GM23248 (cell line): ENCODE measurements at regions not wholly inside any gene's neighbourhood (a gene's known extent, or its start where the extent isn't known, plus 50 kb on each side); places are given as distances from the start of the nearest gene placed in this dataset.

ENCODE experiments used
- DNase-seq: peaks from one replicate; pipeline ENCODE4 v3.0.0-alpha.2; 2015
- H2AFZ ChIP-seq: fragments of 200-600 bp; sonication (generic); 2 replicates; pipeline ENCODE4 v1.6.1; 2016; ENCODE audit warnings: antibody characterized with exemption
- H3F3A ChIP-seq: fragments of 200-600 bp; sonication (generic); 2 replicates; pipeline ENCODE4 v1.6.1; 2016; ENCODE audit warnings: mild to moderate bottlenecking, antibody characterized with exemption, mixed run types; ENCODE audit not compliant: insufficient read depth
- H3K27ac ChIP-seq: fragments of 200-600 bp; sonication (generic); 2 replicates; pipeline ENCODE4 v1.5.1; 2016; ENCODE audit warnings: mild to moderate bottlenecking
- H3K27me3 ChIP-seq: fragments of 200-600 bp; sonication (generic); replicated peaks from 2 replicates; pipeline ENCODE4 v1.6.1; 2016; ENCODE audit warnings: mild to moderate bottlenecking; ENCODE audit not compliant: insufficient read depth
- H3K36me3 ChIP-seq: fragments of 200-600 bp; sonication (generic); 2 replicates; pipeline ENCODE4 v1.6.1; 2016; ENCODE audit warnings: low read depth, mild to moderate bottlenecking
- H3K4me1 ChIP-seq: fragments of 200-600 bp; sonication (generic); 2 replicates; pipeline ENCODE4 v1.6.1; 2016; ENCODE audit warnings: mild to moderate bottlenecking; ENCODE audit not compliant: insufficient read depth
- H3K4me2 ChIP-seq: fragments of 200-600 bp; sonication (generic); one replicate; pipeline ENCODE4 v1.6.1; 2016; ENCODE audit warnings: mild to moderate bottlenecking; ENCODE audit not compliant: unreplicated experiment
- H3K4me3 ChIP-seq: fragments of 200-600 bp; sonication (generic); 2 replicates; pipeline ENCODE4 v1.5.1; 2016; ENCODE audit warnings: mild to moderate bottlenecking
- H3K79me2 ChIP-seq: fragments of 200-600 bp; sonication (generic); 2 replicates; pipeline ENCODE4 v1.6.1; 2016; ENCODE audit warnings: mild to moderate bottlenecking; ENCODE audit not compliant: insufficient read depth
- H3K9ac ChIP-seq: fragments of 200-600 bp; sonication (generic); 2 replicates; pipeline ENCODE4 v1.6.1; 2016; ENCODE audit warnings: mild to moderate bottlenecking
- H3K9me2 ChIP-seq: fragments of 200-600 bp; sonication (generic); 2 replicates; pipeline ENCODE4 v1.6.1; 2016; ENCODE audit warnings: mixed run types, mild to moderate bottlenecking, moderate library complexity; ENCODE audit not compliant: insufficient read depth
- H3K9me3 ChIP-seq: fragments of 200-600 bp; sonication (generic); one replicate; pipeline ENCODE4 v1.6.1; 2017; ENCODE audit warnings: low read depth
- H4K20me1 ChIP-seq: fragments of 200-600 bp; sonication (generic); 2 replicates; pipeline ENCODE4 v1.6.0; 2016; ENCODE audit not compliant: insufficient read depth
- EZH2 ChIP-seq: fragments of 200-600 bp; sonication (generic); IDR thresholded peaks from 2 replicates; pipeline ENCODE4 v1.6.1; 2018; ENCODE audit warnings: antibody characterized with exemption, mild to moderate bottlenecking; ENCODE audit not compliant: insufficient read depth, poor library complexity, severe bottlenecking
- EZH2phosphoT487 ChIP-seq: fragments of 200-600 bp; sonication (generic); IDR thresholded peaks from 2 replicates; pipeline ENCODE4 v1.6.1; 2018; ENCODE audit warnings: antibody characterized with exemption, moderate library complexity, mild to moderate bottlenecking, low read depth; ENCODE audit not compliant: insufficient read depth
- WGBS, 2 experiments: methylation state at CpG; one replicate each; pipeline ENCODE4 v1.1.6; 2015 to 2017; ENCODE audit warnings: low lambda C conversion rate in 2 of 2, low coverage in 1 of 2; ENCODE audit errors: missing lambda C conversion rate in 2 of 2; 5-methylcytosine and 5-hydroxymethylcytosine counted together
- in situ Hi-C: fragments of 300-500 bp; cut with MboI; formaldehyde crosslinking; loops from 2 replicates; pipeline ENCODE4 v1.15.0; 2020

- peak; percentile 20 for DNase-seq
- WGBS, 2 experiments, result 0% methylated on average over 1 of the region's 1 CpG
- in situ Hi-C loops, result no loop called here
Measured at GRCh38 chr11:87819151-87819550, 356.1 kb downstream of the RAB38 start.

GRCh38 chr11:87812571-87813365 is 362.5 kb downstream of the RAB38 start:
- Histone ChIP-seq H4K20me1 (no peaks in the 10 kb centered on the region), H3K4me3 (no peak overlapping the region), H3K27me3 (0 out of 2 replicates have a peak, but pooled peaks cover under 1% of the 10 kb centered on the region), H2AFZ (no peak overlapping the region), H3K4me2 (no peak overlapping the region), H3K27ac (no peak overlapping the region), H3K9me3 (no peaks in the 10 kb centered on the region), H3K4me1 (no peaks in the 10 kb centered on the region), H3K36me3 (no peaks in the 10 kb centered on the region), H3K79me2 (no peaks in the 10 kb centered on the region), H3K9ac (no peak overlapping the region), H3F3A (no peaks in the 10 kb centered on the region), H3K9me2 (no peaks in the 10 kb centered on the region)
- DNase-seq, result no peak
- TF ChIP-seq EZH2 (no peak), EZH2phosphoT487 (no peak)
- in situ Hi-C loops, result no loop called here
- 32 to 36% methylated on average over 10 of the region's 10 CpGs for WGBS, 2 experiments

More at GRCh38 chr11:87819151-87819550, 356.1 kb downstream of the RAB38 start:
- Histone ChIP-seq H3K4me3 (no peak overlapping the region), H3F3A (no peaks in the 10 kb centered on the region), H2AFZ (no peak overlapping the region), H3K4me2 (no peak overlapping the region), H3K79me2 (no peaks in the 10 kb centered on the region), H3K27me3 (no peaks in the 10 kb centered on the region), H3K4me1 (no peaks in the 10 kb centered on the region), H3K36me3 (no peaks in the 10 kb centered on the region), H4K20me1 (no peaks in the 10 kb centered on the region), H3K9me3 (no peaks in the 10 kb centered on the region), H3K9ac (no peak overlapping the region), H3K27ac (no peak overlapping the region), H3K9me2 (0 out of 2 replicates have a peak, but pooled peaks cover 4% of the 10 kb centered on the region)
- TF ChIP-seq EZH2phosphoT487 (no peak), EZH2 (no peak)

- no peak for DNase-seq
- H3K27ac ChIP-seq, result no peak overlapping the region
- H4K20me1 ChIP-seq, result no peaks in the 10 kb centered on the region
- no peak overlapping the region for H3K4me3 ChIP-seq
- no peak overlapping the region for H3K4me2 ChIP-seq
- H3K9ac ChIP-seq, result no peak overlapping the region
- 0 out of 2 replicates have a peak, but pooled peaks cover 4% of the 10 kb centered on the region for H3K27me3 ChIP-seq
- no peaks in the 10 kb centered on the region for H3K79me2 ChIP-seq
- in situ Hi-C loops, result no loop called here
- H2AFZ ChIP-seq, result no peak overlapping the region
- H3K9me2 ChIP-seq, result no peaks in the 10 kb centered on the region
- TF ChIP-seq EZH2 (no peak), EZH2phosphoT487 (no peak)
- H3F3A ChIP-seq, result no peaks in the 10 kb centered on the region
- no peaks in the 10 kb centered on the region for H3K36me3 ChIP-seq
- no peaks in the 10 kb centered on the region for H3K9me3 ChIP-seq
- 51 to 52% methylated on average over 4 of the region's 4 CpGs for WGBS, 2 experiments
- no peaks in the 10 kb centered on the region for H3K4me1 ChIP-seq
Measured at GRCh38 chr11:87810486-87810885, 364.8 kb downstream of the RAB38 start.

DNA sequence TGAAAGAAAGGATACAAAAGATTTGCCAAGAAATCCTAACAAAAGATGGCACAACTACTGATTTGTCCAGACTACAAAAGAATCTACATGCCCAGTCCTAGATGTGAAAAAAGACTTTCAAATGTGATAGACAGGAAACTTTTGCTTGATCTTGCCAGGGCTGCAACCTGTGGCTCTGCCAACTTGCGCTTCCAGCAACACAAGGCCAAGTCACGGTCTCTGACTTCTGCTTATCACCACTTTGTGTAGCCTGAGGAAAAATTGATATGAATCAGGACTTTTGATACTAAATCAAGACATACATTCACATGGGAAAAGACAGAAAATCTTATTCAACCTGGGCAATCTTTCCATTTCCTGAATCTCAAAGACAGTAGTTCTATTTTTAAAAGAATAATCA is 366.0 kb downstream of the RAB38 start:
- no peaks in the 10 kb centered on the region for H3K9me2 ChIP-seq
- H3K9ac ChIP-seq, result no peak overlapping the region
- no peaks in the 10 kb centered on the region for H3F3A ChIP-seq
- H3K9me3 ChIP-seq, result no peaks in the 10 kb centered on the region
- 36 to 43% methylated on average over 2 of the region's 2 CpGs for WGBS, 2 experiments
- DNase-seq, result no peak
- no peaks in the 10 kb centered on the region for H3K36me3 ChIP-seq
- no peak overlapping the region for H3K4me3 ChIP-seq
- H3K4me1 ChIP-seq, result no peaks in the 10 kb centered on the region
- 0 out of 2 replicates have a peak, but pooled peaks cover 4% of the 10 kb centered on the region for H3K27me3 ChIP-seq
- no peaks in the 10 kb centered on the region for H4K20me1 ChIP-seq
- H3K4me2 ChIP-seq, result no peak overlapping the region
- no peaks in the 10 kb centered on the region for H3K79me2 ChIP-seq
- no peak overlapping the region for H3K27ac ChIP-seq
- H2AFZ ChIP-seq, result no peak overlapping the region
- TF ChIP-seq EZH2 (no peak), EZH2phosphoT487 (no peak)
- in situ Hi-C loops, result no loop called here
